HG03354 (cell line): ENCODE measurements at regions not wholly inside any gene's neighbourhood (a gene's known extent, or its start where the extent isn't known, plus 50 kb on each side); places are given as distances from the start of the nearest gene placed in this dataset.

ENCODE experiments used
- ATAC-seq: cut with Tn5 transposase; IDR thresholded peaks from one replicate; pipeline ENCODE4 v1.9.1; 2021; ENCODE audit warnings: mild to moderate bottlenecking; ENCODE audit not compliant: unreplicated experiment, poor library complexity, severe bottlenecking

DNA sequence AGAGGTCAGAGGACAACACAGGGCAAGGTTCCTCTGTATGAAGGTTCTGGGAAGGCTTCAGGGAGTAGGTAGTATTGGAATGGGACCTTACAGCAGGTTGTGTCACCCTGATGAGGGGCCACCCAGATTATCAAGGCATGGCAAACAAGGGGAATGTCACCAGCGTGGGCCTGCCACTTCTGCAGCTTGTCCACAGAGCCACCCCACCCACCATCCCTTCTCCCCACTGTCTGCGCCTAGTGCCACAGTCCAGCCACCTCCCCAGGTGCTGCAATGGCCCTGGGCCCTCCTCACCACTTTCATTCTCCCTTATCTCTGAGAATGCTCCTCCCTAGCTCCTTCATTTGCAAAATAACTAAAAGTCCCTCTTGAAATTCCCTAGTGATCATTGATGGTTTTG, 170.3 kb downstream of the TTC32 start:
- ATAC-seq: no peak

DNA sequence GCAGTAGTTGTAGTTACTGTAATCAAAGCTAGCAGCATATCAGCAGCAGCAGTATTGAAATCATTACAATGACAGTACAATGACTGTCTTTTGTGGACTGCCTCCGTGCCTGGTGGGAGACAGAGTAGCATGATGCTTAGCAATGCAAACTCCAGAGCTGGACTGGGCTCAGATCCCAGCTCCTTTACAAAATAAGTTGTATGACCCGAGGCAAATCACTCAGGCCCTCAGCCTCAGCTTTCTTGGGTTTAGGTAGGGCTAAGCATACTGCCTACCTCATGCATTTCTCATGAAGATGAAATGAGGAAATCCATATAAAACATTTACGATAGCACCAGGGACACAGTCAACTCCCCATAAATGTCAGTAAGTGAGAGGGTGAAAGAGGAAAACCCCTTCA, 170.7 kb downstream of the TTC32 start:
- no peak for ATAC-seq

DNA sequence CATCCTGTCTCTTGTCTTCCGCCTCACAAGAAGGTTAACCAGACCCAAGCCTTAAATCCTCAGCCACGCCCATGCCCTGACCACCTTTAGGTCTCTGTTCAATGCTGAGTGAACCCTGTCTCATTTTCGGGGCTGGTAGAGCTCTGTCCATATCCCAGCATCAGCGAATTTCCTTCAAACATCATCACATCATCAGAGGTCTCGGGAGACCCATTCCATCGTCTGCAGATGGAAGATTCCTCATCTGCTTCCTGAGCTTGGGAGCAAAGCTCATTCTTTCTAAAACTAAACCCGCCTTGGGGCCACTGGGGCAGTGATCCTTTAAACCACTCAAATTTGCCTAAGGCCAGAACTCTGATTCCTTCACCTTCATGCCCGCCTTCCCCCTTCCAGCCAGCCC, 173.7 kb downstream of the TTC32 start:
- ATAC-seq: no peak

DNA sequence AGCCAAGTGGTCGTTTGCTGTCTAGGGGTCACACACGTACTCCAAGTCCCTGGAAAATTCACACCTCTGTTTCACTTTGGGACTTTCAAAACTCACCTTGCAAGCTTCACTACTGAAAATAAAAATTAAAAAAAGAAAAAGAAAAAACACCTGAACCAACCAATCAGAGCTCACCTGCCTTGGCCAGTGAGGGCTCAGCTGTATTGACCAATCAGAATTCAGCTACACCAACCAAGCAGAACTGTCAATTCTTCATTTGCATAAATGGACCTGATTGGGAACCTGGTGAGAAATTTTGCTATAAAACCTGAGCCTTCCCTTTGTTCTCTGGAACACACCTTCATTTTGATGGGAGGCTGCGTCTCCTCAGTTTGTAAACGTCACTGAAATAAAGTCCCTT, 176.4 kb downstream of the TTC32 start:
- ATAC-seq: no peak

DNA sequence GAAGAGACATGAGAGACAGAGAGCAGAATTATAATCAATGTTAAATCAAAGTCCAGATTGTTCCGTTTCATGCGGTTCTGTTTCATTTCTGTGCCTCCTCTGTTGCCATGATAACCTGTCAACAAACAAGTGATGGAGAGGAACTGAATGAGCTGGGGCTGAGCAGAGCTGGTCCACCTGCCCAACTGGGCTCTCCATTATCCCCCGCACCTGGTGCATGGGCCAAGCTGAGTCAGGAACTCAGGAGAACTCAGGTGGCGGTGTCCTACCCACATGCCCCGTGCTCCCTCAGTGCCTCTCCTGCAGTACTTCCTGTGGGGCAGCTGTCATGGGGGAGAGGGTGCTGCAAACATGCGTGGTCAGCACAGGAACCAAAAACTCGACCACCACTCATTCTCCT, 178.8 kb downstream of the TTC32 start:
- ATAC-seq: no peak

DNA sequence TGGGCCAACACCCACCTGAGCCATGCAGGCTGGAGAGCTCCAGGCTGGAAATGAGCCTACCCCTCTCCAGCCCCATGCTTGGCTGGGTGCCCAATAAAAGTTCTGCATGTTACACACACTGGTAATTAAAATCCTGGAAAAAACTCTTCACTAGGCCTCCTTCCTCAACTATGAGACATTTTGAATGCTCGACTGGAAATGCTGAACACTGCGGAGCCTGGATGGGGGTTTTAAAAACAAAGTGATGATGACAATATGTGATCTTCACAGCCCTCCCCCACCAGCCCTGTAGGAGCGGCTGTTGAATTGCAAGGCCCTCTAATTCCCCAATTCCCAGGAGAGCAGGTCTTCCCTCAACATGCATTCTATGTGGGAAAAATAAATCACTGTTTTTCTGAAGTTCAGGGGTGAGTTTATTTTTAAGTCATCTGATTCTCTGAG, 179.2 kb downstream of the TTC32 start:
- no peak for ATAC-seq

DNA sequence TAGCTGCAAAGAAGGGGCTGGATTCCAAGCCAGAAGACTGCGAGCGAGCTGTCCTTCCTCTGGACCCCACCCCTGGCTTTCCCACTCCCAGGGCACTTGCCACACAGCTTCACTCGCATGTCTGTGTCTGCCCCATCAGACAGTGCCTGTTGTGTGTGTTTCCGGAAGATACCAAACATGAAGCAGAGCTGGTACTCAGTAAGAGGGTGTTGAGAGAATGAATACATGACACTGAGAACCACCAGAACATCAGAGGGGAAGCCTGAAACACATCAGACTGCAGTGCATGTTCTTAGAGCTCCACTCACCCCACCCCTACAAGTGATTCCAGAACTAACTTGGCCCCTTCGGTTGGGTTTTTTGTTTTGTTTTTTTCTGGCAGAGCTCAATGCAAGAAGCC, 181.5 kb downstream of the TTC32 start:
- no peak for ATAC-seq

DNA sequence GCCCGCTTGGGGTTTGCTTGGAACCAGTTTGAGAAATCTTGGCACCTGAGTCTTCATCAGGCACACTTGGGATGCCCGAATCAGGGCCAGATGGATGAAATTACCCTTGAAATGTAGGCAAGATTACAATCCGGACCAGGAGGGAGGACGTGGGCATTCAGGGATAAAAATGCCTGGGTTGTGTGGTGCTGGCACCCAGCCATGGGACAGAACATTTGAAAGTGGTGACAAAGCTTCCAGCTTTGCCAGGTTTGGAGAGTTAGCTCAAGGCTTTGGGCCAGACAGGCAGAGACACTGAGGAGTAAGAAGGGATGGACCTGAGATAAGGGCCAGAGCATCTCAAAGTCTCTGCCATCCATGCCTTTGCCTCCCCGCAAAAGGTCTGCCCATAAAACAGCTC, 182.2 kb downstream of the TTC32 start:
- no peak for ATAC-seq

DNA sequence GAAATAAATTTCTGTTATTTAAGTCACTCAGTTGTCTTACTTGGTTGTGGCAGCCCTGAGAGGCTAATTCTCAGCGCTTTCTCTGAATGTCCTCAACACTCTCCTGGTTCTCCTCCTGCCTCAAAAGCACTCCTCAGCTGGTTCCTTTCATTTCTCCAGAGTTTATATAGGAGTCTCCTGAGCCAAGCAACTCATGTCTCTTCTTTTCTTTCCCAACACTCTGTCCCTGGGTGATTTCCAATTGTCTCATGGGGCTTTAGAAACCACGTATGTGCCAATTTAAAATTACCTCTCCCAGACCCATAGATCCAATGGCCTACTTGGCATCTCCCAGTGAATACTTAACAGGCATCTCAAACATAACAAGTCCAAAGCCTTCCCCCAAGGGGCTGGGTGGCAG, 184.3 kb downstream of the TTC32 start:
- no peak for ATAC-seq

DNA sequence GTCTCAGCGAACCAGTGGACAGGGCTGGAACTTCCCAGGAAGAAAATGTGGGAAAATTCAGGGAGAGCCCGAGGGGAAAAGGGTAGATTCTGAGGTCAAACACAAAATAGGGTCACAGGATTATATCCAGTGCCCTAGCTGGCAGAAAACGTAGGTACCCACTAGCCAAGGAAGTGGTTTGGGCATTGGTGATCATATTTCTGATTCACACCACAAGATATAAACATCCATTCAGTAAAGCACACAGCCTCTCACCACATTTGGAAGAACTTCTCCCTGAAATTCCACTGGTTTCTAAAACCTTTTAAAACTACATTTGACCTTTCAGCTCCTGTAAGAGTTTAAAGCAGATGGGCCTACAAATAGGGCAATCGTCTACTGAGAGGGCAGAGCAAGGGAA, 186.9 kb downstream of the TTC32 start:
- ATAC-seq: no peak

DNA sequence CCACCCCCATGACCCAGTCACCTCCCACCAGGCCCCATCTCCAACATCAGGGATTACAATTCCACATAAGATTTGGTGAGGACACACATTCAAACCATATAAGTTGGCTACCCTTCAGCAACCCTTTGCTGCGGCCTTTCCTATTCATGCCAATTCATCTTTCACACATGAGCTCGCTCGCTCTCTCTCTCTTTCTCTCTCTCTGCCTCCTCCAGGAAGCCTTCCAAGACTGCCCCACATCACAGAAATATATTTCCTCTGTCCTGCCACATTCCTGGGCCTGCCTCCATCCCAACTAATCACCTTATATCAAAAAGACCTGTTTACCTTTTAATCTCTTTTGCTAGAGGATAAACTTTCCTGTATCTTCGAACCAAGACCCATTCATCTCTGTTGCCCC, 188.9 kb downstream of the TTC32 start:
- no peak for ATAC-seq

DNA sequence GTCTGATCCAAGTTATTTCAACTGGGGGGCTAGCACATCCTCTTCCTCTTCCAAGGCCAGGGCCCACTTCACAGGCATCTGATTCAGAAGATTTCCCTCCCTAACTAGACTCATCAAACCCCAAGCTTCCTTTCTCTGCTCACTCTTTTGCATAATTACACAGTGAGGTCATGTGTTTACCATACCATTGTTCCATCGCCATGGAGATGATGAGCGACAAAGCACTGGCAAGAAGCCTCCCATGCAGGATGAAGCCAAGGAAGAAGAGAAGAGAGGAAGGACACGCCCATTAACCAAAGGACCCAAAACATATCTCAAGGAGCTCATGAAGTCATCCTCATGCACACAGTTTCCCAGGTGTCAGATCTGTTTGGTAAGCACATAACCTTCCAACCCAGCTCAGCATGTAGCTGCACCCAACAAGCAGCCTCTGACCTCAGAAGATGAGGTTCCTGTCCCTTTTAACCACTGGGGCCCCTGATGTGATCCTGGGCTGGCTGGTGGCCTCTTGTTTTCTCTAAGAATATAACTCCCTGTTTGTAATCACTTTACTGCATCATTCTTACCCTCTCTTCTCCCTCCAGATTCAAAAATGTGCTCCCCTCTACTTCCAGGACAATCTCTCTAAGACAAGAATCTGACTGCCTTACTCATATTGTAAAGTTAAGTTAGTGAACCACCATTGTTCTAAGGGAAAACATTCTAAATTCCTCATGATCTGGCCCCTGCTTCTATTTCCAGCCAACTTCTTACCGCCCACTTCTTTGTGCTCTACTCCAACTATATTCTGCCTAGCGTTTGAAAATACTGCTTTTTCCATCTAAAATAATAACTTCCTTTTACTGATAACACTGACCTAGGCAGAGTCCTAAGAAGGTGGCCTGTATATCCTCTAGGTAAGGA, 190.1 kb downstream of the TTC32 start:
- ATAC-seq: no peak

DNA sequence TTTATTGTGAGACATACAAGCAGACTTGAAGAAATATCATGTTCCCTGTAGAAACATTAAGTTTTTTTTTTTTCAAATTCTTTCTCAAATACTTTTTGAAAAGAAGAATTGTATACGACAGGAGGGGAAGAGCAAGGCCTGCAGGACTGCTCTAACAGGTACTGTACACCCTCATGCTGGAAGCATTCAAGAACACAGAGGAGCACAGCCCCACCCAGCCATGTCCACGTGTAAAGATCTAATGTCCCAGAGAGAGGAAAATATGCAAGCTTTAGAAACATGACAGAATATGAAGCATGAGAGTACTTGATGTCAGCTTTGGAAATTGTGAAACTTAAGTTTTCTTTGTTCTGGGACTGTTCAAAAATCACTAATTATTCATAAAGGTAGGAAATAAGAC, 191.6 kb downstream of the TTC32 start:
- ATAC-seq: no peak

DNA sequence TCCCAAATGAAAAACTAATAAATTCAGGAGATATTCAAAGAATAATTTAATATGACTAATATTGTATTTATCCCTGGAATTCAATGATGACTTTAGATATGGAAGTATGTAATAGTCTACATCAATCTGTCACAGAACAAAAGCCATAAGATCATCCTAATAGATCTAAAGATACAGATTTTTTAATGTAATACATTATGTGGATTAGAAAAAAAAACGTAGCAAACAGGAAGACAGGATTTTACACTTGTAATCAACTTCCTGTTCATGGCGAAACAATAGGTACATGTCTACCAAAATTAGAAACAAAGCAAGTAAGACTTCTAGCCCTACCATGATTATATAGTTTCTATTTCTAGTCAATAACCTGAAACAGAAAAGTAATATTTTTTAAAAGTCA, 192.2 kb downstream of the TTC32 start:
- no peak for ATAC-seq

DNA sequence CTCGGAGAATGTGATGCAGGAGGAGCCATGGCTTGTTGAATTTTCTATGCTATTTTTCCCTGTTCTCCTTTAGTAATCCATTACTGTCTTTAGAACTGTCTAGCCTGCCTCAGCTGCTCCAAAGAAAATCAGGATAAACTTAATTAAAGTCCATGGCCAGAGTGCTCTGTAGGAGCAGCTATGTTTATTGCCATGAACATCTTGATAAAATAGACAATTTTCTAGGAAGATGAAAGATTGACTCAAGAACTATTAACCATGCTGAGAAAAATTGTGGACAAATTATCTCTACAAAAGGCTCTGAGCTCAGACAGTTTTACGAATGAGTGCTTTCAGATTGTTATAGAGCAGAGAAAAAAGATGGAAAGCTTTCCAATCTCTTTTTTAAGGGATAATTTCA, 193.0 kb downstream of the TTC32 start:
- no peak for ATAC-seq

DNA sequence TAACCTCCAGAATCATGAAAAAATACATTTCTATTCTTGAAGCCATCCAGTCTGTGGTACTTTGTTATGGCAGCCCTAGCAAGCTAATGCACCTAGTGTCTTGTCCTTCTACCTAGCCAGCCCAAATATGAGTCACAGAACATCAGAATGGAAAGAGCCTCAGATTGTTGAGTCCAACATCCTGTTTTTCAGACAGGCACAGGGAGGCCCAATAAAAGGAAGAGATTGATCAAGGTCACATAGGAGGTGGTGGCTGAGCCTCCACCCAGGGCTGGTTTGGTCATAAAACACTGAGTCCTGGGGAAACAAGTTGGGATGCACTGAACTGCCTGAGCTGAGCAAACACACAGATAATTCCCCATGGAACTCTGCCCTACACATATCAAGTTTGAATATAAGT, 195.5 kb downstream of the TTC32 start:
- ATAC-seq: no peak

DNA sequence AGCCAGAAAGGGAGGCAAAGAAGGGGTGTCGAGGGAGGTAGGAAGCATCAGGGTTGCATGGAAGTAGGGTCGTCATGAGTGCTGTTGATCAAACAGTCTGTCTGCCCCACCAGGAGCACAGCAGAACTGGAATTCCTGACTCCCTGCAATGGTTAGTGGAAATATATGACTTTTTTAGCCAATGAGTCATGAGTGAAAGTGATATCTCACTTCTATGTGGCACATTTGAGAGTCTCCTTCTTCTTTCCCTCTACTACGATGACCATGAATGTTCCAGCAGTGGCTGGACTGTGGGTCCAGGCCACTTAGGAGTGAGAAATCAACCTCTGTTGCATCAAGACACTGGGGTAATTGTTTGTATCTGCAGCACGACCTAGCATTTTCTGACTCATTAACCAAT, 199.5 kb downstream of the TTC32 start:
- no peak for ATAC-seq

DNA sequence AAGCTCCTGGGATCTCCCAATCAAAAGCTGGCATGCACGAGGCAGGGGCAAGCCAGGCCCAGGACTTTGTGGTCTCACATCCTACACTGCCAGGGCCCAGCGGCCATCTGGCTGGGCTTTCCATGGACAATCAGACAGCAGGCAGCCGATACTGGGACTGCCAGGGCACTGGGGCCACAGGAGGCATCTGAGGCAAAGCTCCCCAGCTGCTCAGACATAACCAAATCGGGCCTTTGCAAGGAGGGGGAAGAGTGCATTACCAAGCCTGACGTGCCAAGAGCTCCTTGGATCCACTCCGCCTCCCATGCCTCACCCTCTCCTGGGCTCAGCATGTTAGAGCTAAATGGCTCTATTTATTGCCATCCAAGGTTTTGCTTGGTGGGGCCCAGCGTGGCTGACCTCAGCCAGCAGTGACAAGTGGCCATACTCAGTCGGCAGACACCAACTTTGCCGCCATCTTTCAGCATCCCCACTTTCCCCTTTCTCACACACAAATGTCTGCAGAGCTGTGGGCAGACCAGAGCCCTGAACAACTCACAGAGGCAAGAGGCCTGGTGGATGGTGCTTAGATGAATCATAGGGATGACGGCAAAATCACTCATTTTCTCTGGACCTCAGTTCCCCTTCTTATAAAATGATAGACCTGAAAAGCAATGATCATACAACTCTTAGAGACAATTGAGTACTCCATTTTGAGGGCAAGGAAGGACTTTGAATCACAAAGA, 200.8 kb downstream of the TTC32 start:
- no peak for ATAC-seq

DNA sequence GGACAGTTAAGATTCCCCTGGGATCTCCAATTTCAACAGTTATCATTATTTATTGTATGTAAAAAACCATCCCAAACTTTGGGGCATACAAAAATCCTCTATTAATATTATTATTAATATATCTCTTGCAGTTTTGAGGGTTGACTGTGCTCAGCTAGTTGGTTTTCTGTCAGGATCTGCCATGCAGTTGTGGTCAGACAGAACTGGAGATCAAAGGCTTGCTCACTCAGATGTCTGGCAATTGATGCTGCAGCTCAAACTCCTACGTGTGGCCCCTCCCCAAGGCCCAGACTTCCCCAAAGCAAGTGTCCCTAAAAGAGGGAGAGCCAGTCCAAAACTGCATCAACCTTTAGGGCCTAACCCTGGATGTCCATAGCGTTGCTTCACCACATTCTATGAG, 204.7 kb downstream of the TTC32 start:
- no peak for ATAC-seq

DNA sequence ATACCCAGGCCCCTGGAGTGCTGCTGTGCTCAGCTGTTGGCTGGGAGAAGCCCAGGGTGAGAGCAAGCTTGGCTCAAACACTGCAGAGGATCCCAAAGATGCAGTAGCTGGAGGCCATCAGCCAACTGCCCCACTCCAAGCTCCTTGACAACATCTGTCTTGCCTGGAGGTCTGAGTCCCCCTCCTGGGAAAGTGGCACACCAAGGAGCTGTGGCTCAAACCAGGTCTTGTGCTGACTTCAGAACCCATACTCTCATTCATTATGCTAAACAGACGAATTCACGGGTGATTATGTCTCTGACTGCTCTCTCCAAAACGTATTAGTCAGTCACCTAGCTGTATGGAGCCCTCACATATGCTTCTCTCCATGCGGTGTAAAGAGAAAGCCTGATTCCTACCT, 206.1 kb downstream of the TTC32 start:
- ATAC-seq: no peak

DNA sequence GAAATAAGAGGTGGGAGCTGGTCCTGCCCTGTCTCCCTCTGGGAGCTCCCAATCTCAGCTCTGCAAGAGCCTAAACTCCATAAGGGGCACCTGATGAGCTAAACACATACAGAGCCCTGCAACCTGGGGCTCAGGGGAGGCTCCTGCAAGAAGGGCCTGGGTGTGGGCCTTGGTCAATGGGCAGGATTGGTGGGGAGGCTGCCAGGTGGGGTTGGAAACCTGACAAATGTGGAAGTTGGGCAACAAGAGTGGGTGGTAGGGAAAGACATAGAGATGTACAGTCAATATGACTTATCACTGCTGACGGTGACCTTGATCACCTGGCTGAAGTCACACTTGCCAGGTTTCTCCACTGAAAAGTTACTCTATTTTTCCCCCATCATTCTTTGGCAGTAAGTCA, 209.9 kb downstream of the TTC32 start:
- no peak for ATAC-seq
